Inferior parietal cortex (tissue), 1 donor: ENCODE measurements at regions not wholly inside any gene's neighbourhood (a gene's known extent, or its start where the extent isn't known, plus 50 kb on each side); places are given as distances from the start of the nearest gene placed in this dataset.
"Not testable (repeated sequence)": the region's sequence is repeated elsewhere in the genome, so short reads cannot be mapped to it uniquely, and the experiment has no call there.

Experiments
- DNase-seq: peaks from one replicate; pipeline ENCODE4 v3.0.0-alpha.2; 2016; ENCODE audit errors: extremely low spot score

DNA sequence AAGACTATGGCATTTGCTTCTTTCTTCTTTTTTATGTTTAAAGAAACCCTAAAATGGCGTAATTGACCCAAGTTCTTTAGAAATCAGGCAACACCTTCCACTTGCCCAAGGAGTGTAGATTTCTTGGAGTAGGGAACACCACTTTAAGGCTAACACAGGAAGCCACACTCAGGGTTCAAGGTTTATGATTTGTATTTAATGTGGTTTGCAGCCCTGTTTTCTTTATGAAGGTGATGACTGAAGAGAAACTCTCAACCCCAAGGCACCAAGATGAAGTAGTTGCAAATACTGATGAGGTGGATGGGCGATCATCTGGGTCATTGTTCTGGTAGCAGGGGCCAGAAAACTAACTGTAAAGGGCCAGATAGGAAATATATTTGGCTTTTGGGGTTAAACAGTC is 101.1 kb downstream of the DLEU7 start:
- no peak for DNase-seq

DNA sequence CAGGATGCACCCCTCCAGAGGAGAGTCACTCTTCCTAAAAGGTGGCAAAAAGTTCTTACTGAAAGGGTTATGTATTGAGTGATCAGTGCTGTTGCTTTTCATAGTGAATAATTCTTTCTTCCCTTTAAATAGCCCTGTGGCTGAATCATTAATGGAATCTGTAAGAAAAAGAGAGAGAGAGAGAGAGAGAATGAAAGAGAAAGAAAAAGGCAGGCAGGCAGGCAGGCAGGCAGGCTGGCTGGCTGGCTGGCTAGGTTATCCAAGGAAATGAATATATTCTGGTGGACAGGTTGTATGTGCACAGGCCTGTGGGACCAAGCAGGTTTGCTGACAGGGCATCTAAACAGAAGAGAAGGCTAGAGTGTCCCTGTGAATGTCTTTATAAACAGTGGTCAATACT is 100.5 kb downstream of the DLEU7 start:
- no peak for DNase-seq

DNA sequence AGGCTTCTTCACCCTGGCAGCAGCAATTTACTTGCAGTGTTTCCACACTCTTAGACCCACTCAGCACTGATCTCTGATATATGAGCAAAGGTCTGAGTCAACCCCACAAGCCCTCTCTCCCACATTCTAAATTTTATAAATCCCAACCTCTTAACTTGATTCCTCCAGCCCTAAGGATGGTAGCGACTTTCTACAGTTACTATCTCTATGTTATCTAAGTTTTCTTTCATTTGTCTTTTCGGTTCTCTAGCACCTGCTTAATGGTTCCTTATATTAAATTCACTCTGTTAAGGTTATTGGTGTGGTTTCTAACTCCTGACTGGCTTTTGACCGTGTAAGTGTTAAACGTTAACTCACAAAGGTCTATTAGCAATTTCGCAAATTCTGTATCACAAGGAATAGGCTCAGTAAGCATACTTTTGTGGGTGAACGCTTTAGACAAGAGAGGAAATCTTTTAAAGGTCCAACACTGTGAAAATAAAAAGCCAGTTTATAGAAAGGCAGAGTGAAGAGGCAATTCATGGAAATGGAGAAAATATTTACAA is 99.3 kb downstream of the DLEU7 start:
- DNase-seq = no peak

DNA sequence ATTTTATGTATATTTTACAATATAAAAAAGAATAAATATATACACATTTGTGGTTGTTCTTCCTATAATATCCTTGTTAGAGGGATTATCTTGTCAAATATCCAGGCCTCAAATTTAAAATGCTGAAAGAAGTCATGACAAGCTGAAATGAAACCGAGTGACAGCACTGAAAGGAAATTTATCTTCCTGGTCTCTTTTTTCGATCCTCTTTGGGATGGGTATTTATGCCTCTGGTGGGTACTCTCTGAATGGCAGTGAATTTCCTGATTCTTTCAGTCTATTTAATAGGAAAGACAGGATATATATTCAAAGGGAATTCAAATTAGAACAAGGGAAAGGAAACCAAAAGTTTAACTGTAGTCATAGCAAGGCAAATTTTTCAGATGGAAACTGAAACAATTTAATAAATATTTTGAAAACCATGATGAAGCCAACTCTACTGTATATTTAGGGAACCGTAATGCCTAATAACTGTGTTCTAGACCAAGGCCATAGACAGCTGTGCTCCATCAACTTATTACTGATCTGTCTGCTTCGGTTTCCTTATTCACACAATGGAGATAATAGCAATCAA is 97.9 kb downstream of the DLEU7 start:
- DNase-seq = no peak

DNA sequence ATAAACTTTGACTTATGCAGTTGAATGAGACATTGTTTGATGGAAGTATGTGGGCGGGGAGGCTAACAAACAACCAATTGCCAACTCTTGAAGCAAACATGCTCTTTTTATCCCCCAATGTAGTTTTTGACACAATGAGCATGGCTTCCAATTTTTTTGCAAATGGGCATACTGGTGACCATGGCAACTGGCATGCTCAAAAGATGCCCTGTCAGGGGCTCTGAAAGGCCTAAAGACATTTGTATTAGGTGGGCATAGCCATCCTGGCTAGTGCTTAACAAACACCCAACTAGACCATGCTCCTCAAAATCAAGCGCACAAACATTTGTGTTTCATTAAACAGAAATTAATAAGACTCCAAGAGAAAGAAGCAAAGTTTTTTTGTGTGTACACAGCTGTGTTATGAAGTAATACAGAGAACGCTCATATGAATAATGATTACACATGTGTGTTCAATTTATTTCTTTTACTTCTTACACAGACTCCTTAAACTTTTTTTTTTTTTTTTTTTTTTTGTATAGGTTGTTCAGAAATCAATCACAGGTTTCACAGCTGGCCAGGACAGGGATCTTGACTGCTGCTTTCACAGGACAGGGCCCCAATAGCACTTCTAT is 95.6 kb downstream of the DLEU7 start:
- no peak for DNase-seq

- not testable (repeated sequence) for DNase-seq
Measured at GRCh38 chr13:50753221-50753620, 90.3 kb downstream of the DLEU7 start.

DNA sequence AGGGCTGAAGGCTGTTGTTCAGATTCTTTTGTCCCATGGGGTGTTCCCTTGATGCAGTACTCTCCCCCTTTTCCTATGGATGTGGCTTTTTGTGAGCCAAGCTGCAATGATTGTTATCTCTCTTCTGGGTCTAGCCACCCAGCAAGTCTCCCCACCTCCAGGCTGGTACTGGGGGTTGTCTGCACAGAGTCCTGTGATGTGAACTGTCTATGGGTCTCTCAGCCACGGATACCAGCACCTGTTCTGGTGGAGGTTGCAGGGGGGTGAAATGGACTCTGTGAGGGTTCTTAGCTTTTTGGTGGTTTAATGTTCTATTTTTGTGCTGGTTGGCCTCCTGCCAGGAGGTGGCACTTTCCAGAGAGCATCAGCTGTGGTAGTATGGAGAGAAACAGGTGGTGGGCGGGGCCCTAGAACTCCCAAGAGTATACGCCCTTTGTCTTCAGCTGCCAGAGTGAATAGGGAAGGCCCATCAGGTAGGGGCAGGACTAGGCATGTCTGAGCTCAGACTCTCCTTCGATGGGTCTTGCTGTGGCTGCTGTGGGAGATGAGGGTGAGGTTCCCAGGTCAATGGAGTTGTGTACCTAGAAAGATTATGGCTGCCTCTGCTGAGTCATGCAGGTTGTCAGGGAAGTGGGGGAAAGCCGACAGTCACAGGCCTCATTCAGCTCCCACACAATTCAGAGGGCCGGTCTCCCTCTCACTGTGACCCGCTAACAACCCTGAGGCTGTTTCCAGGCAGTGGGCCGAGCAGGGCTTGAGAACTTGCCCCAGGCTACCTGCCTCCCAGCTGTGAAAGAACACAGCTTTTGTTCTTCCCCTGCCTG is 87.4 kb downstream of the DLEU7 start:
- DNase-seq = not testable (repeated sequence)

- no peak for DNase-seq
Measured at GRCh38 chr13:50757008-50757407, 86.5 kb downstream of the DLEU7 start.

DNA sequence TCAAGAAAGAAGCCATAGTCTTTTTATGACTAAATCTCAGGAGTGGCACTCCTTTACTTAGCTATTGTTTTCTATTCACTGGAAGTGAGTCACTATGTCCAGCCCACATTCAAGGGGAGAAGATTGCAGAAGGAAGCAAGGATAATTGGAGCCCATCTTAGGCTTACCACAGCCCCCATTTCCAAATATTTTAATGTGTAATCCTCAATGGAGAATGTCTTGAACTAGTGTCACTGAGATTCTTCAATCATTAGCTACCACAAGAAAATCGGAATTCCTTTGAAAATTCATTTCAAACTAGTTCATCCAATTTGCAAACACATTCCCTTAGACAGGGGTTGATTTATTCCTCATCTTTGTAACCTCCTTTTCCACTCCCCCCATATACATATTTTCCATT is 84.7 kb downstream of the DLEU7 start:
- DNase-seq = no peak

DNA sequence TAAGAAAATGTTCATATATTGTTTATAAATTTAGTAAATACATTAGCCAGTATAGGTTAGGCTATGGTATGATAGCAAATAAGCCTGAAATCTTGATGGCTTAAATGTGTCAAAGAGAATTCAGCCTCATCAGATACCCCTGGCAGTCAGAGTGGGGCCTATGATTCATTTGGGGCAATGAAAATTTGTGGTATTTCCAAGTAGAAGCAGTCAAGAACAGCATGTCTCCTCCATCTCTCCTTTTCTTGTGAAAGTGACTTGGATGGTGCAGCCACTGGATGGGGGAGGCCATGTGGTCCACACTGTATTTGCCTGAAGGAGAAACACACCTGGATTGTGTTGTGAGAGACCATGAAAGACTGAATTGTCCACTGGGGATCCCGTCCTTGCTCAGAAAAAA is 82.7 kb downstream of the DLEU7 start:
- no peak for DNase-seq

GRCh38 chr13:50761406-50761805 is 82.1 kb downstream of the DLEU7 start:
- no peak for DNase-seq

DNA sequence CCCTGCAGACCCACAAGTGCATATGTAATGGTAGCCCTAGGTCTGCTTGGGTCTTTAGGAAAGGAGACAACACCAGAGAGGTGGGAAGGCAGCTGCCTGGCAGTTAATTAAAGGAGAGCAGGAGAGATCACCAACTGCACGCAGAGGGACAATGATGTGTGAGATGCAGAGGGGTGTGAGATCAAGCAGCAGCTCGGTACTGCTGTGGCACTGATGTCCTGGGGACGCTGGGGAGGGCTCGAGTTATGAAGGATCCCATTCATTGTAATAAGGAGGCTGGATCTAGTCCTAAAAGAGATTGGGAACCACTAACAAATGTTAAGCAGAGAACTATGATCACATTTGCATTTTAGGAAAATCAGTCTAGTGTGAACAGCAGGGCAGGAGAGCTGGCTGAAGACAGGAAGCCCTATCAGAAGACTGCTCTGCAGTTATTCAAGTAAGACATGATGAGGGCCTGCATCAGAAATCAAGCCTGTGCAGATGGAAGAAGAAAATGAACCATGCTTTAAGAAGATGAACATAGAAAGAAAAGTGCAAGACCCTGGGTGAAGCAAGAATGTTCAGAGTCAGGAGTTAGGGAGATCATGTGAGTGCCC is 80.4 kb downstream of the DLEU7 start:
- no peak for DNase-seq

- peak; percentile 8 for DNase-seq
Measured at GRCh38 chr13:50766013-50766412, 77.5 kb downstream of the DLEU7 start.

GRCh38 chr13:50766695-50767094 is 76.8 kb downstream of the DLEU7 start:
- no peak for DNase-seq

- DNase-seq = not testable (repeated sequence)
Measured at GRCh38 chr13:50772881-50773280, 70.6 kb downstream of the DLEU7 start.
